ENCODE measurements at regions not wholly inside any gene's neighbourhood (a gene's known extent, or its start where the extent isn't known, plus 50 kb on each side); places are given as distances from the start of the nearest gene placed in this dataset.

DNA sequence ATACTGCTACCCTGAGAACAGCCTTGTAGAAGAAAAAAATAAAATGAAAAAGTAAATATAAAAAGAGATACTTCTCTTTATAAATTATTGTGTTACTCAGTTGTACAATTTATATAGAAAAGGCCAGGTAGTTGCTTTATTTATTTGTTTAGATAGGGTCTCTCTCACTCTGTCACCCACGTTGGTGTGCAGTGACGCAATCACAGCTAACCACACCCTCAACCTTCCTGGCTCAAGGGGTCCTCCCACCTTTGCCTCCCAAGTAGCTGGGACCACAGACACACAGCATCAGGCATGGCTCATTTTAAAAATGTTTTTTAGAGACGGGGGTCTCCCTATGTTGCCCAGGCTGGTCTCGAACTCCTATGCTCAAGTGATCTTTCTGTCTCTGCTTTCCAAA, 175.4 kb upstream of the PZP start:
- H2AK5ac ChIP-seq (ENCODE audit: insufficient read length, low read length) = no peak overlapping the region

More for the DNA sequence above, 175.4 kb upstream of the PZP start:
- Histone ChIP-seq H2BK120ac (ENCODE audit: low read depth, low read length, poor library complexity, severe bottlenecking) (no peak overlapping the region), H4K5ac (ENCODE audit: insufficient read length, low read depth, low read length) (no peak overlapping the region), H3K56ac (ENCODE audit: insufficient read length, low read depth, low read length) (no peak overlapping the region), H3K27me3 (ENCODE audit: insufficient read depth, low read length) (no peaks in the 10 kb centered on the region), H2BK12ac (ENCODE audit: insufficient read length, low read depth, low read length) (no peak overlapping the region), H3K4me1 (ENCODE audit: insufficient read depth, low read length) (no peaks in the 10 kb centered on the region), H4K8ac (replicated peaks; ENCODE audit: insufficient read length, low read depth, low read length) (no peak overlapping the region), H2BK20ac (ENCODE audit: low read depth, low read length, poor library complexity, severe bottlenecking) (no peak overlapping the region), H3T11ph (ENCODE audit: low read length) (no peak overlapping the region), H3K4me2 (ENCODE audit: insufficient read depth, insufficient read length, low read length) (no peak overlapping the region), H3K9ac (ENCODE audit: extremely low read depth, insufficient read length, low read length) (no peak overlapping the region), H2AFZ (ENCODE audit: low read length) (no peak overlapping the region), H3K4ac (ENCODE audit: low read depth, low read length) (no peak overlapping the region), H3K79me1 (ENCODE audit: insufficient read depth, low read depth, low read length, poor library complexity, severe bottlenecking) (no peaks in the 10 kb centered on the region), H3K79me2 (ENCODE audit: insufficient read depth, low read length) (no peaks in the 10 kb centered on the region), H3K23me2 (ENCODE audit: insufficient read length, low read depth, low read length, poor library complexity, severe bottlenecking) (no peaks in the 10 kb centered on the region), H3K27ac (ENCODE audit: insufficient read length, low read depth, low read length) (no peak overlapping the region), H2BK15ac (ENCODE audit: low read depth, low read length) (no peak overlapping the region), H3K23ac (ENCODE audit: insufficient read length, low read depth, low read length) (no peak overlapping the region), H3K9me3 (ENCODE audit: control insufficient read depth, low read depth, low read length) (no peaks in the 10 kb centered on the region), H3K18ac (ENCODE audit: insufficient read length, low read depth, low read length) (no peak overlapping the region), H4K20me1 (ENCODE audit: control insufficient read depth, insufficient read depth, insufficient read length) (peaks cover 3% of the 10 kb centered on the region), H2BK5ac (ENCODE audit: insufficient read length, low read length) (no peak overlapping the region), H3K14ac (ENCODE audit: insufficient read depth, low read length) (no peak overlapping the region), H4K91ac (ENCODE audit: insufficient read length, low read depth, low read length) (no peak overlapping the region)
- no peak overlapping the region for H3K4me3 Mint-ChIP-seq
- H3K27ac Mint-ChIP-seq = no peak overlapping the region
- no peaks in the 10 kb centered on the region for H3K9me3 Mint-ChIP-seq
- DNase-seq = no peak
- H3K27me3 Mint-ChIP-seq (ENCODE audit: low read depth) = peaks cover 1% of the 10 kb centered on the region
- peaks cover 0 to 1% of the 10 kb centered on the region in 2 experiments; a peak in 1 of 4 replicates for H3K4me1 Mint-ChIP-seq
- no peaks in the 10 kb centered on the region for H3K36me3 Mint-ChIP-seq (ENCODE audit: insufficient read depth in 1 of 3, low read depth in 3 of 3)
- TF ChIP-seq, protein P1, sequence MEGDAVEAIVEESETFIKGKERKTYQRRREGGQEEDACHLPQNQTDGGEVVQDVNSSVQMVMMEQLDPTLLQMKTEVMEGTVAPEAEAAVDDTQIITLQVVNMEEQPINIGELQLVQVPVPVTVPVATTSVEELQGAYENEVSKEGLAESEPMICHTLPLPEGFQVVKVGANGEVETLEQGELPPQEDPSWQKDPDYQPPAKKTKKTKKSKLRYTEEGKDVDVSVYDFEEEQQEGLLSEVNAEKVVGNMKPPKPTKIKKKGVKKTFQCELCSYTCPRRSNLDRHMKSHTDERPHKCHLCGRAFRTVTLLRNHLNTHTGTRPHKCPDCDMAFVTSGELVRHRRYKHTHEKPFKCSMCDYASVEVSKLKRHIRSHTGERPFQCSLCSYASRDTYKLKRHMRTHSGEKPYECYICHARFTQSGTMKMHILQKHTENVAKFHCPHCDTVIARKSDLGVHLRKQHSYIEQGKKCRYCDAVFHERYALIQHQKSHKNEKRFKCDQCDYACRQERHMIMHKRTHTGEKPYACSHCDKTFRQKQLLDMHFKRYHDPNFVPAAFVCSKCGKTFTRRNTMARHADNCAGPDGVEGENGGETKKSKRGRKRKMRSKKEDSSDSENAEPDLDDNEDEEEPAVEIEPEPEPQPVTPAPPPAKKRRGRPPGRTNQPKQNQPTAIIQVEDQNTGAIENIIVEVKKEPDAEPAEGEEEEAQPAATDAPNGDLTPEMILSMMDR (conservative IDR thresholded peaks at IDR 0.05) = no peak
- no CpG with 5 or more reads among the region's 4 CpGs for WGBS (ENCODE audit: extremely low coverage, insufficient read length, low lambda C conversion rate)

Data from H9 (cell line).